OCI-LY1 (cell line): ENCODE measurements at regions not wholly inside any gene's neighbourhood (a gene's known extent, or its start where the extent isn't known, plus 50 kb on each side); places are given as distances from the start of the nearest gene placed in this dataset.
"Not testable (repeated sequence)": the region's sequence is repeated elsewhere in the genome, so short reads cannot be mapped to it uniquely, and the experiment has no call there.

Experiments
- EZH2 ChIP-seq: fragments of 200-600 bp; sonication (generic), shearing (Covaris generic); IDR thresholded peaks from 2 replicates; pipeline ENCODE4 v1.8.0; 2017; ENCODE audit warnings: borderline replicate concordance, mixed run types, mild to moderate bottlenecking, antibody characterized with exemption, low read length, moderate library complexity, mixed read lengths
- TF ChIP-seq, protein P1 (sequence below): fragments of 200-600 bp; sonication (generic), shearing (Covaris generic); IDR thresholded peaks from 2 replicates; pipeline ENCODE4 v1.5.1; 2017; ENCODE audit warnings: mild to moderate bottlenecking, antibody characterized with exemption, low read length, moderate library complexity, mixed read lengths

- TF ChIP-seq, protein P1, sequence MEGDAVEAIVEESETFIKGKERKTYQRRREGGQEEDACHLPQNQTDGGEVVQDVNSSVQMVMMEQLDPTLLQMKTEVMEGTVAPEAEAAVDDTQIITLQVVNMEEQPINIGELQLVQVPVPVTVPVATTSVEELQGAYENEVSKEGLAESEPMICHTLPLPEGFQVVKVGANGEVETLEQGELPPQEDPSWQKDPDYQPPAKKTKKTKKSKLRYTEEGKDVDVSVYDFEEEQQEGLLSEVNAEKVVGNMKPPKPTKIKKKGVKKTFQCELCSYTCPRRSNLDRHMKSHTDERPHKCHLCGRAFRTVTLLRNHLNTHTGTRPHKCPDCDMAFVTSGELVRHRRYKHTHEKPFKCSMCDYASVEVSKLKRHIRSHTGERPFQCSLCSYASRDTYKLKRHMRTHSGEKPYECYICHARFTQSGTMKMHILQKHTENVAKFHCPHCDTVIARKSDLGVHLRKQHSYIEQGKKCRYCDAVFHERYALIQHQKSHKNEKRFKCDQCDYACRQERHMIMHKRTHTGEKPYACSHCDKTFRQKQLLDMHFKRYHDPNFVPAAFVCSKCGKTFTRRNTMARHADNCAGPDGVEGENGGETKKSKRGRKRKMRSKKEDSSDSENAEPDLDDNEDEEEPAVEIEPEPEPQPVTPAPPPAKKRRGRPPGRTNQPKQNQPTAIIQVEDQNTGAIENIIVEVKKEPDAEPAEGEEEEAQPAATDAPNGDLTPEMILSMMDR, result not testable (repeated sequence)
- TF ChIP-seq EZH2, result not testable (repeated sequence)
Measured at GRCh38 chr5:177923837-177924236, 72.2 kb downstream of the PROP1 start.
